CD14-positive monocyte (primary cell): ENCODE measurements at regions not wholly inside any gene's neighbourhood (a gene's known extent, or its start where the extent isn't known, plus 50 kb on each side); places are given as distances from the start of the nearest gene placed in this dataset.

Experiments
- DNase-seq, 3 donors: peaks; one replicate each; pipeline ENCODE4 v3.0.0-alpha.2; 2011 to 2022
- H2AFZ ChIP-seq: 2 replicates; pipeline ENCODE4 v1.6.0; 2012; ENCODE audit warnings: mild to moderate bottlenecking, low read depth, low read length, inconsistent platforms; ENCODE audit not compliant: insufficient read depth, poor library complexity, severe bottlenecking
- H3K27ac ChIP-seq, 2 donors: 1 replicate in 1 of 2; 2 replicates in 1 of 2; pipeline ENCODE4 v1.5.1; 2012 to 2013; ENCODE audit warnings: low read length in 2 of 2, control low read depth in 1 of 2, inconsistent platforms in 1 of 2, low read depth in 1 of 2, mild to moderate bottlenecking in 1 of 2
- H3K27me3 ChIP-seq, 2 donors: one replicate each; pipeline versions ENCODE4 v1.6.0 to v1.6.1; 2011 to 2013; ENCODE audit warnings: low read length in 2 of 2; ENCODE audit not compliant: control insufficient read depth in 2 of 2, insufficient read depth in 2 of 2
- H3K36me3 ChIP-seq, 2 donors: replicated peaks in 1 of 2; 1 replicate in 1 of 2; 2 replicates in 1 of 2; pipeline versions ENCODE4 v1.5.1 to v1.6.1; 2012 to 2013; ENCODE audit warnings: low read length in 2 of 2, control low read depth in 1 of 2, inconsistent platforms in 1 of 2, mild to moderate bottlenecking in 1 of 2; ENCODE audit not compliant: insufficient read depth in 2 of 2, control insufficient read depth in 1 of 2
- H3K4me1 ChIP-seq, 2 donors: 1 replicate in 1 of 2; 2 replicates in 1 of 2; pipeline versions ENCODE4 v1.5.1 to v1.6.1; 2012 to 2013; ENCODE audit warnings: low read length in 2 of 2, control low read depth in 1 of 2, inconsistent platforms in 1 of 2, mild to moderate bottlenecking in 1 of 2, moderate library complexity in 1 of 2; ENCODE audit not compliant: insufficient read depth in 2 of 2, control insufficient read depth in 1 of 2
- H3K4me2 ChIP-seq: replicated peaks from 2 replicates; pipeline ENCODE3; 2012; ENCODE audit warnings: low read length, moderate library complexity, mild to moderate bottlenecking; ENCODE audit not compliant: poor library complexity, severe bottlenecking; ENCODE audit errors: extremely low read depth
- H3K4me3 ChIP-seq, 3 experiments: fragments of 200-600 bp in 1 of 3; sonication (generic) in 1 of 3; replicated peaks in 1 of 3; 1 replicate in 2 of 3; 2 replicates in 1 of 3; pipeline ENCODE4 v1.5.1; 2011 to 2013; ENCODE audit warnings: low read length in 3 of 3, mild to moderate bottlenecking in 3 of 3, control low read depth in 2 of 3, low read depth in 2 of 3, inconsistent platforms in 1 of 3, moderate library complexity in 1 of 3
- H3K79me2 ChIP-seq: 2 replicates; pipeline ENCODE4 v1.6.0; 2012; ENCODE audit warnings: mild to moderate bottlenecking, control low read depth, inconsistent platforms, low read length, moderate library complexity; ENCODE audit not compliant: insufficient read depth
- H3K9ac ChIP-seq: 2 replicates; pipeline ENCODE4 v1.6.0; 2017; ENCODE audit warnings: low read length, mild to moderate bottlenecking; ENCODE audit not compliant: insufficient read depth, poor library complexity, severe bottlenecking
- H3K9me3 ChIP-seq, 2 donors: replicated peaks in 1 of 2; 1 replicate in 1 of 2; 2 replicates in 1 of 2; pipeline versions ENCODE4 v1.5.1 to v1.6.1; 2012 to 2013; ENCODE audit warnings: low read length in 2 of 2, control low read depth in 1 of 2; ENCODE audit not compliant: control insufficient read depth in 1 of 2, insufficient read depth in 1 of 2
- H4K20me1 ChIP-seq: 2 replicates; pipeline ENCODE4 v1.6.0; 2012; ENCODE audit warnings: mild to moderate bottlenecking, low read length, control low read depth, moderate library complexity; ENCODE audit not compliant: insufficient read depth
- H3K27ac Mint-ChIP-seq, 7 donors: one replicate each; pipeline ENCODE4 v1.8.0; 2020; ENCODE audit warnings: mild to moderate bottlenecking in 7 of 7, mixed read lengths in 7 of 7, moderate library complexity in 6 of 7, inconsistent platforms in 2 of 7
- H3K27me3 Mint-ChIP-seq, 3 donors: one replicate each; pipeline ENCODE4 v1.8.0; 2021 to 2022; ENCODE audit warnings: low read depth in 3 of 3, mild to moderate bottlenecking in 3 of 3, mixed read lengths in 3 of 3, moderate library complexity in 3 of 3, inconsistent platforms in 1 of 3
- H3K36me3 Mint-ChIP-seq, 2 donors: one replicate each; pipeline ENCODE4 v1.8.0; 2020; ENCODE audit warnings: mixed read lengths in 2 of 2, inconsistent platforms in 1 of 2, mild to moderate bottlenecking in 1 of 2
- H3K4me1 Mint-ChIP-seq: one replicate; pipeline ENCODE4 v1.8.0; 2020; ENCODE audit warnings: mild to moderate bottlenecking, mixed read lengths
- H3K4me3 Mint-ChIP-seq, 2 donors: one replicate each; pipeline ENCODE4 v1.8.0; 2020; ENCODE audit warnings: mild to moderate bottlenecking in 2 of 2, mixed read lengths in 2 of 2, moderate library complexity in 1 of 2
- H3K9me3 Mint-ChIP-seq, 7 donors: one replicate each; pipeline ENCODE4 v1.8.0; 2020 to 2022; ENCODE audit warnings: mixed read lengths in 7 of 7, mild to moderate bottlenecking in 6 of 7, moderate library complexity in 6 of 7, inconsistent platforms in 2 of 7
- CTCF ChIP-seq: fragments of 200-600 bp; IDR thresholded peaks from one replicate; pipeline ENCODE4 v1.8.0; 2022; ENCODE audit warnings: antibody characterized with exemption, mild to moderate bottlenecking
- WGBS: methylation state at CpG from one replicate; pipeline ENCODE4 v1.1.5; 2013; ENCODE audit warnings: missing lambda C conversion rate; ENCODE audit not compliant: insufficient coverage; 5-methylcytosine and 5-hydroxymethylcytosine counted together
- intact Hi-C, 2 donors: fragments of 100-400 bp; cut with micrococcal nuclease; formaldehyde crosslinking; loops; one replicate each; pipeline versions ENCODE4 v1.15.0 to v1.15.1; 2023

GRCh38 chr4:160020804-160021203 is 917.9 kb downstream of the RAPGEF2 start:
- Mint-ChIP-seq H3K36me3 (no peaks in the 10 kb centered on the region), H3K4me3 (no peak overlapping the region), H3K4me1 (no peaks in the 10 kb centered on the region), H3K27me3 (peaks cover 0 to 2% (median 0%) of the 10 kb centered on the region in 3 donors), H3K27ac (no peak overlapping the region), H3K9me3 (peaks cover 4 to 17% (median 8%) of the 10 kb centered on the region in 7 donors)
- DNase-seq, result no peak
- Histone ChIP-seq H3K27me3 (no peaks in the 10 kb centered on the region), H3K9me3 (peaks cover 0 to 11% of the 10 kb centered on the region in 2 donors), H3K27ac (no peak overlapping the region), H3K79me2 (no peaks in the 10 kb centered on the region), H4K20me1 (no peaks in the 10 kb centered on the region), H3K4me1 (no peaks in the 10 kb centered on the region), H3K4me2 (no peak overlapping the region), H3K36me3 (no peaks in the 10 kb centered on the region), H3K4me3 (no peak overlapping the region), H2AFZ (no peak overlapping the region), H3K9ac (no peak overlapping the region)
- intact Hi-C loops, result no loop called here
- no peak for TF ChIP-seq CTCF
- WGBS, result no CpG with 5 or more reads among the region's 3 CpGs

- no peak overlapping the region for H3K9ac ChIP-seq
- no peak overlapping the region for H3K4me2 ChIP-seq
- H3K36me3 ChIP-seq, result no peaks in the 10 kb centered on the region
- no peaks in the 10 kb centered on the region for H3K4me1 Mint-ChIP-seq
- no peaks in the 10 kb centered on the region for H3K27me3 ChIP-seq
- intact Hi-C loops, result no loop called here
- no peak overlapping the region for H3K4me3 Mint-ChIP-seq
- H3K9me3 ChIP-seq, result peaks cover 0 to 14% of the 10 kb centered on the region in 2 donors
- H3K4me1 ChIP-seq, result no peaks in the 10 kb centered on the region
- H3K27ac Mint-ChIP-seq, result no peak overlapping the region
- no peaks in the 10 kb centered on the region for H4K20me1 ChIP-seq
- peaks cover 4 to 19% (median 8%) of the 10 kb centered on the region in 7 donors for H3K9me3 Mint-ChIP-seq
- H3K36me3 Mint-ChIP-seq, result no peaks in the 10 kb centered on the region
- no CpG with 5 or more reads among the region's 1 CpG for WGBS
- H3K4me3 ChIP-seq, result no peak overlapping the region
- peaks cover 0 to 2% (median 0%) of the 10 kb centered on the region in 3 donors for H3K27me3 Mint-ChIP-seq
- no peaks in the 10 kb centered on the region for H3K79me2 ChIP-seq
- H3K27ac ChIP-seq, result no peak overlapping the region
- no peak for TF ChIP-seq CTCF
- DNase-seq, result no peak
- H2AFZ ChIP-seq, result no peak overlapping the region
Observed at GRCh38 chr4:160021870-160022269, 919.0 kb downstream of the RAPGEF2 start.
